ENCODE measurements at regions not wholly inside any gene's neighbourhood (a gene's known extent, or its start where the extent isn't known, plus 50 kb on each side); places are given as distances from the start of the nearest gene placed in this dataset.
"Not testable (repeated sequence)": the region's sequence is repeated elsewhere in the genome, so short reads cannot be mapped to it uniquely, and the experiment has no call there.

DNA sequence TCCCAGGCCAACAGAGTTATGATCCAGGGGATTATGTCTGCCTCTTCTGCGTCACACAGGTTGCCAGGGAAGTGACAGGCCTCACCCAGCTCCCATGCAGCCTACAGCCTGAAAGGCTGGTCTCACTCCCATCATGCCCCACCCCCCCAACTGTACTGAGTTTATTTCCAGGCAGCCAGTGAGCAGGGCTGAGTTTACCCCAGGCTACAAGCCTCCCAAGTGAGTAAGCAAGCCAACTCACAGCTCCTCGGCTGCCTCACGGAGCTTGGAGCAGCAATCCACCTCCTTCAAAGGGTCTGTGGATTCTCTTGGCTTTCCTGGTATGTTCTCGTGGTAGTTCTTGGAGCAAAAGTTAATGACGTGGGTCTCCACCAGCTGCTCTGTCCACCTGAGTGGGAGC is 1147.6 kb upstream of the ADGRL4 start:
- H3K36me3 ChIP-seq: no peaks in the 10 kb centered on the region
- H3K27me3 ChIP-seq: no peaks in the 10 kb centered on the region
- no peaks in the 10 kb centered on the region for H3K4me1 ChIP-seq
- DNase-seq (ENCODE audit: low spot score): no peak
- no peaks in the 10 kb centered on the region for H3K9me3 ChIP-seq
- no peak overlapping the region for H3K27ac ChIP-seq
- TF ChIP-seq, protein P1, sequence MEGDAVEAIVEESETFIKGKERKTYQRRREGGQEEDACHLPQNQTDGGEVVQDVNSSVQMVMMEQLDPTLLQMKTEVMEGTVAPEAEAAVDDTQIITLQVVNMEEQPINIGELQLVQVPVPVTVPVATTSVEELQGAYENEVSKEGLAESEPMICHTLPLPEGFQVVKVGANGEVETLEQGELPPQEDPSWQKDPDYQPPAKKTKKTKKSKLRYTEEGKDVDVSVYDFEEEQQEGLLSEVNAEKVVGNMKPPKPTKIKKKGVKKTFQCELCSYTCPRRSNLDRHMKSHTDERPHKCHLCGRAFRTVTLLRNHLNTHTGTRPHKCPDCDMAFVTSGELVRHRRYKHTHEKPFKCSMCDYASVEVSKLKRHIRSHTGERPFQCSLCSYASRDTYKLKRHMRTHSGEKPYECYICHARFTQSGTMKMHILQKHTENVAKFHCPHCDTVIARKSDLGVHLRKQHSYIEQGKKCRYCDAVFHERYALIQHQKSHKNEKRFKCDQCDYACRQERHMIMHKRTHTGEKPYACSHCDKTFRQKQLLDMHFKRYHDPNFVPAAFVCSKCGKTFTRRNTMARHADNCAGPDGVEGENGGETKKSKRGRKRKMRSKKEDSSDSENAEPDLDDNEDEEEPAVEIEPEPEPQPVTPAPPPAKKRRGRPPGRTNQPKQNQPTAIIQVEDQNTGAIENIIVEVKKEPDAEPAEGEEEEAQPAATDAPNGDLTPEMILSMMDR (IDR thresholded peaks at IDR 0.05): no peak
- H3K4me3 ChIP-seq: no peak overlapping the region

DNA sequence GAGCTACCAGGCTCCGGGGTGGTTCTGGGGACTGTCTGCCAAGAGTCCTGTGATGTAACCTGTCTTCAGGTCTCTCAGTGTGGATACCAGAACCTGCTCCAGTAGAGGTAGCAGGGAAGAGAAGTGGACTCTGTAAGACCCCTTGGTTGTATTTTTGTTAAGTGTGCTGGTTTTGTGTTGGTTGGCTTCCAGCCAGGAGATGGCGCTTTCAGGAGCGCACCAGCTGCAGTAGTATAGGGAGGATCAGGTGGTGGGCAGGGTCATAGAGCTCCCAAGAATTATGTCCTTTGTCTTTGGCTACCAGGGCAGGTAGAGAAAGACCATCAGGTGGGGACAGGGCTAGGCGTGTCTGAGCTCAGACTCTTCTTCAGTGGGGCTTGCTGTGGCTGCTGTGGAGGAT is 1147.2 kb upstream of the ADGRL4 start:
- TF ChIP-seq, protein P1 (IDR thresholded peaks at IDR 0.05): no peak
- Histone ChIP-seq H3K27ac (no peak overlapping the region), H3K4me1 (no peaks in the 10 kb centered on the region), H3K4me3 (no peak overlapping the region), H3K9me3 (no peaks in the 10 kb centered on the region), H3K27me3 (no peaks in the 10 kb centered on the region), H3K36me3 (no peaks in the 10 kb centered on the region)
- DNase-seq (ENCODE audit: low spot score): no peak

DNA sequence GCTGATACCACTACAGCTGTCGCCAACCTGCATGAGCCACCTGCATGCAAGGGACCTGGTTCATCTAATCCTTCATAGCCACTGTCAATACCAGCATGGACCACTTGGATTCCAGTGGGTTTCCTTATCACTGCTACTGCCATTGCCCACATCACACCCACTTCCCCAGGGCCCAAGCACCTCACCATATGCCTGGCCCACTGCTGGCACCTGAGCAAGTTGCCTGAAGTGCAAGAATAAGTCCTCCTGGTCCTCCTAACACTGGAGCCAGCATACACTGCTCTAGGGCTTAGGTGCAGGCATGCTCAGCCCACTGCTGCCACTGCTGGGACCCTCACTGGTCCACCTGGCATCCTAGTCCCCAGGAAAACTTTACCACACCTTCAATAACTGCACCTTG is 1136.8 kb upstream of the ADGRL4 start:
- Histone ChIP-seq H3K27ac (no peak overlapping the region), H3K9me3 (peaks cover 0 to 26% of the 10 kb centered on the region in 2 donors)
- TF ChIP-seq, protein P1 (IDR thresholded peaks at IDR 0.05): no peak

DNA sequence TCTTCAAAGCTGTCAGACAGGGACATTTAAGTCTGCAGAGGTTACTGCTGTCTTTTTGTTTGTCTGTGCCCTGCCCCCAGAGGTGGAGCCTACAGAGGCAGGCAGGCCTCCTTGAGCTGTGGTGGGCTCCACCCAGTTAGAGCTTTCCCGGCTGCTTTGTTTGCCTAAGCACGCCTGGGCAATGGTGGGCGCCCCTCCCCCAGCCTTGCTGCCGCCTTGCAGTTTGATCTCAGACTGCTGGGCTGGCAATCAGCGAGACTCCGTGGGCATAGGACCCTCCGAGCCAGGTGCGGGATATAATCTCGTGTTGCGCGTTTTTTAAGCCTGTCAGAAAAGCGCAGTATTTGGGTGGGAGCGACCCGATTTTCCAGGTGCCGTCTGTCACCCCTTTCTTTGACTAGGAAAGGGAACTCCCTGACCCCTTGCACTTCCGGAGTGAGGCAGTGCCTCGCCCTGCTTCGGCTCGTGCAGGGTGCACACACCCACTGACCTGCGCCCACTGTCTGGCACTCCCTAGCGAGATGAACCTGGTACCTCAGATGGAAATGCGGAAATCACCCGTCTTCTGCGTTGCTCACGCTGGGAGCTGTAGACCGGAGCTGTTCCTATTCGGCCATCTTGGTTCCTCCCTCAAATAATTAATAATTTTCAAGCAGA is 1131.5 kb upstream of the ADGRL4 start:
- not testable (repeated sequence) for H3K27me3 ChIP-seq; H3K27ac ChIP-seq; H3K4me3 ChIP-seq; H3K9me3 ChIP-seq; H3K36me3 ChIP-seq; H3K4me1 ChIP-seq; DNase-seq (ENCODE audit: low spot score)

More for the DNA sequence above, 1136.8 kb upstream of the ADGRL4 start:
- no peak overlapping the region for H3K4me3 ChIP-seq
- no peaks in the 10 kb centered on the region for H3K27me3 ChIP-seq
- H3K4me1 ChIP-seq: no peaks in the 10 kb centered on the region
- no peaks in the 10 kb centered on the region for H3K36me3 ChIP-seq
- DNase-seq (ENCODE audit: low spot score): no peak

DNA sequence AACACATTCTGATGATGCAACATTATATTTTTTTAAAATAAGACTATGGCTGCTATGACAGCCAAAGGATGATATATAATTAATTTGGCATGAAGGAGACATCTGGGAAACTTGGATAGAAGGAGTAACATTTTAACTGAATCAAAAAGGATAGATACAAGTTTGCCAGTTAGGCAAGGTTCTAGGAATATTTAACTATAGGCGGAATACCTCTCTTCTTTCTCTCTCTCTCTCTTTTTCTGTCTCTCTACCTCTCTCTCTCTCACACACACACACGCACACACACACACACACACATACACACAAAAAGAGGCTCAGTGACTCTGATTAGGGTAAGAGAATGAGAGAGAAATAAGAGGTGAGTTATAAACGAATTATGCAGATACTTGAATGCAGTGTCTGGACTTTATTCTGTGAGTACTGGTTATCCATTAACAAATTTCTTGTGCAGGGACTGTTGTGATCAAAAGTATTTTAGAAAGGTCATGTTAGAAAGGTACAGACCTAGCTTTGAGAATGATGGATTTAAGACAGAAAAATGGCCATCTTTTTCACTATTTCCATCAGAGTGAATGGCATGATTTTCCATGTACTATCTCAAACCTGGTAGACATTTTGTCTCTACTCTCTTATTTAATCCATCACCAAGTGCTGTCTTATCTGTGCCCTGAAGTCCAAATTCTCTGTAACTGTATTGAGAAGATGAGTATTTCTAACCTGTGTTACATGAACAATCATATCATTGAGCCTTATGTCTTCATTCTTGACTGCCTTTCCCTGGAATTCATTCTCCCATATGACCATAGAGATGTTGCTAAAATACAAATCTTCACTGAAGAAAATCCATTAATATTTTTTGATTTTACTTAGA is 1106.9 kb upstream of the ADGRL4 start:
- no peak for DNase-seq (ENCODE audit: low spot score)
- no peak overlapping the region for H3K27ac ChIP-seq
- no peaks in the 10 kb centered on the region for H3K27me3 ChIP-seq
- peaks cover 0 to 30% of the 10 kb centered on the region in 2 donors for H3K9me3 ChIP-seq
- TF ChIP-seq, protein P1 (IDR thresholded peaks at IDR 0.05): no peak
- no peaks in the 10 kb centered on the region for H3K36me3 ChIP-seq
- no peaks in the 10 kb centered on the region for H3K4me1 ChIP-seq
- no peak overlapping the region for H3K4me3 ChIP-seq

DNA sequence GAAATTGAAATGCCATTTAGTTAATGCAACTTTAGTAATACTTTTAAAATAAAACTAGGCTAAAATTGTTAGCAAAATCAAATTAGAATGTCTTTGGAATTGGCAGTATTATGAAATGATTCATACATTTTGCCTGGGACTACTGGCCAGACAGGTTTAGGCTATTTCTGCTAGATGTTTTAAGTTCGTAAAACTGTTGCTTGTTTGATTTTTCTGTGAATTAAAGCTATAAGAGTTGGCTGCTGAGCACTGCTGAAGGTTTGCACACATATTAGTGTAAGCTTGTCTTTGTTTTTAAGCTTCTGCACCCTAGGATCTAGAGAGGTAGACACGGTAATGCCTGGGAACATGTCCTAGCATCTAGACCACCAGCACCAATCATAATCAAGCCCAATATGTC is 1094.6 kb upstream of the ADGRL4 start:
- DNase-seq (ENCODE audit: low spot score): no peak
- Histone ChIP-seq H3K4me1 (no peaks in the 10 kb centered on the region), H3K36me3 (no peaks in the 10 kb centered on the region), H3K27me3 (no peaks in the 10 kb centered on the region), H3K27ac (no peak overlapping the region), H3K9me3 (peaks cover 0 to 17% of the 10 kb centered on the region in 2 donors), H3K4me3 (no peak overlapping the region)
- TF ChIP-seq, protein P1 (IDR thresholded peaks at IDR 0.05): no peak

Measured in right atrium auricular region (tissue), 2 donors.